Calu3 (cell line): ENCODE measurements at regions not wholly inside any gene's neighbourhood (a gene's known extent, or its start where the extent isn't known, plus 50 kb on each side); places are given as distances from the start of the nearest gene placed in this dataset.

Experiments
- BruUV-seq: library from RNA; stranded (reverse); fragments of 400-500 nt; replicated peaks from 2 replicates; lab custom pipeline; 2021; lab: Mats Ljungman, UMichigan
- CTCF ChIA-PET: fragments of 300-600 bp; sonication (Branson Sonifier 250); formaldehyde crosslinking; loops from one replicate; lab custom pipeline; 2022; ENCODE audit warnings: antibody characterized with exemption; lab: Charles Lee
- DNase-seq: peaks from one replicate; pipeline ENCODE4 v3.0.0; 2022
- H3K27ac Mint-ChIP-seq: one replicate; pipeline ENCODE4 v1.8.0; 2022; ENCODE audit warnings: mixed read lengths; ENCODE audit not compliant: unreplicated experiment
- H3K27me3 Mint-ChIP-seq: one replicate; pipeline ENCODE4 v1.8.0; 2022; ENCODE audit warnings: mixed read lengths; ENCODE audit not compliant: unreplicated experiment
- H3K36me3 Mint-ChIP-seq: one replicate; pipeline ENCODE4 v1.8.0; 2022; ENCODE audit warnings: mild to moderate bottlenecking, moderate library complexity, mixed read lengths; ENCODE audit not compliant: insufficient read depth, unreplicated experiment
- H3K4me1 Mint-ChIP-seq: one replicate; pipeline ENCODE4 v1.8.0; 2022; ENCODE audit warnings: mild to moderate bottlenecking, low read depth, mixed read lengths; ENCODE audit not compliant: unreplicated experiment
- H3K4me3 Mint-ChIP-seq: one replicate; pipeline ENCODE4 v1.8.0; 2022; ENCODE audit warnings: mild to moderate bottlenecking, low read depth, moderate library complexity, mixed read lengths; ENCODE audit not compliant: unreplicated experiment
- H3K9me3 Mint-ChIP-seq: one replicate; pipeline ENCODE4 v1.8.0; 2022; ENCODE audit warnings: low read depth, mixed read lengths; ENCODE audit not compliant: unreplicated experiment
- CTCF ChIP-seq: fragments of 200-600 bp; IDR thresholded peaks from one replicate; pipeline ENCODE4 v1.8.0; 2022; ENCODE audit warnings: antibody characterized with exemption; ENCODE audit not compliant: unreplicated experiment
- intact Hi-C: fragments of 100-400 bp; cut with micrococcal nuclease; formaldehyde crosslinking; loops from one replicate; pipeline ENCODE4 v1.10.0; 2022; ENCODE audit not compliant: unreplicated experiment

DNA sequence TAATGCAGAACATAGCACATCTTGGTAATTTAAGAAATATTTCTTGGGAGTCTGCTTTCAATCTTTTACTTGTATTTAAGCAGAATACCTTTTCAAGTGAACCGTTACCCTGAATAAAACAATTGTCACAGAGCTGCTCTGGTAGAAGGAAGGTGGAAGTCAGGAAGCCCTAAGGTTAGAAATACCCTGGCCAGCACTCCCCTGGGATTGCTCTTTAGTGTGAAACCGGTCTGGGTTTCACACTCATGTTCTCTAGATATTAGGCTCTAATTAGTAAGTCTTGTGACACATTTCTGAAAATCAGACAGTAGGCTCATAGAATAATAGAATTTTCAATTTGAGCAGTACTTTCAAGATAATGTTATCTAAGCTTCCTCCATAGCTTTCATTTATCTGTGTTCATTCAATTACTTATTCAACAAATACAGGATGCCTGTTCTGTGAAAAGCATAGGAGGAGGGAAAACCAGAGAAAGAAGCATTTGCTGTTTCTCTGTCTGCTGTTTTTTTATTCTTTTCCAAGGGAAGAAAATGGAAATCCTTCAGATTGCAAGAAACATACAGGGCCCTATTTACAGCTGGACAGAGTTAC lies 825.5 kb downstream of the TLR4 start:
- Mint-ChIP-seq H3K27me3 (no peaks in the 10 kb centered on the region), H3K36me3 (no peaks in the 10 kb centered on the region), H3K27ac (no peak overlapping the region), H3K4me1 (no peaks in the 10 kb centered on the region), H3K4me3 (no peak overlapping the region), H3K9me3 (peaks cover 10% of the 10 kb centered on the region)
- no peak for TF ChIP-seq CTCF
- CTCF ChIA-PET, result no interaction called here
- intact Hi-C loops, result no loop called here
- no TSS peak for BruUV-seq
- no peak for DNase-seq

GRCh38 chr9:118532592-118532991 lies 828.4 kb downstream of the TLR4 start:
- intact Hi-C loops, result no loop called here
- peaks cover 10% of the 10 kb centered on the region for H3K9me3 Mint-ChIP-seq
- no peak overlapping the region for H3K27ac Mint-ChIP-seq
- H3K4me1 Mint-ChIP-seq, result no peaks in the 10 kb centered on the region
- no peak for TF ChIP-seq CTCF
- BruUV-seq, result no TSS peak
- no peaks in the 10 kb centered on the region for H3K36me3 Mint-ChIP-seq
- DNase-seq, result no peak
- CTCF ChIA-PET, result no interaction called here
- no peak overlapping the region for H3K4me3 Mint-ChIP-seq
- H3K27me3 Mint-ChIP-seq, result no peaks in the 10 kb centered on the region

DNA sequence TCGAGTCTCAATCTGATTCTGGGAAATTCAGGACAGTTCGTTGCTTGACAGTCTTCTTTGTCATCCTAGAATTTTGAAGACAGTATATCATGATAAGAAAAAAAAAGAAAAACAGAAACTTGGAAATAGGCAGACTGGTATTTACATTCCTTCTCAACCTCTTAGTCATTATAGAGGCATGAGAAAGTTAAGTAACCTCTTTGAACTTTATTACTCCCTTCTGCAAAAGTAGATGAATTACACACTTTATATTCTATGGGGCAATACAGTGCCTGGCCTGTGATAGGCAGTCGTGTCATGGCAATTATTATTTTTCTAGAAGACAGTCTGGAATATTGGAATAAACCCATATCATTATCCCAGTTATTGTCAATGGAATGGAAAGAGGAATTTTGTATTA lies 828.9 kb downstream of the TLR4 start:
- Mint-ChIP-seq H3K9me3 (peaks cover 10% of the 10 kb centered on the region), H3K36me3 (no peaks in the 10 kb centered on the region), H3K4me3 (no peak overlapping the region), H3K4me1 (no peaks in the 10 kb centered on the region), H3K27ac (no peak overlapping the region), H3K27me3 (no peaks in the 10 kb centered on the region)
- CTCF ChIA-PET, result no interaction called here
- intact Hi-C loops, result no loop called here
- no peak for TF ChIP-seq CTCF
- no TSS peak for BruUV-seq
- no peak for DNase-seq

GRCh38 chr9:118533850-118534249 lies 829.6 kb downstream of the TLR4 start:
- no peaks in the 10 kb centered on the region for H3K36me3 Mint-ChIP-seq
- H3K4me1 Mint-ChIP-seq, result no peaks in the 10 kb centered on the region
- H3K27me3 Mint-ChIP-seq, result no peaks in the 10 kb centered on the region
- CTCF ChIA-PET, result no interaction called here
- no peak for TF ChIP-seq CTCF
- peaks cover 12% of the 10 kb centered on the region for H3K9me3 Mint-ChIP-seq
- no peak overlapping the region for H3K27ac Mint-ChIP-seq
- H3K4me3 Mint-ChIP-seq, result no peak overlapping the region
- intact Hi-C loops, result no loop called here
- DNase-seq, result no peak
- no TSS peak for BruUV-seq
